OCI-LY7 (cell line): ENCODE measurements at regions not wholly inside any gene's neighbourhood (a gene's known extent, or its start where the extent isn't known, plus 50 kb on each side); places are given as distances from the start of the nearest gene placed in this dataset.

Experiments
- BruUV-seq: library from RNA; stranded (reverse); fragments of 400-500 nt; replicated peaks from 2 replicates; lab custom pipeline; 2021; lab: Mats Ljungman, UMichigan
- CTCF ChIA-PET: fragments of 300-600 bp; sonication (Branson Sonifier 250); formaldehyde crosslinking; loops from one replicate; lab custom pipeline; 2022; ENCODE audit warnings: antibody characterized with exemption; ENCODE audit not compliant: unreplicated experiment; lab: Charles Lee
- POLR2A ChIA-PET: fragments of 300-600 bp; sonication (Branson Sonifier 250); formaldehyde crosslinking; loops from one replicate; lab custom pipeline; 2022; ENCODE audit warnings: antibody characterized with exemption; lab: Charles Lee
- DNase-seq: peaks from one replicate; pipeline ENCODE4 v3.0.0-alpha.2; 2015; ENCODE audit warnings: low spot score
- H2AFZ ChIP-seq: fragments of 200-600 bp; sonication (generic), shearing (Covaris generic); 2 replicates; pipeline ENCODE4 v1.6.1; 2014; ENCODE audit warnings: mild to moderate bottlenecking, antibody characterized with exemption, low read length, moderate library complexity
- H3K27ac ChIP-seq: fragments of 200-600 bp; sonication (generic); 2 replicates; pipeline ENCODE4 v1.5.1; 2014; ENCODE audit warnings: mixed run types, low read depth, mild to moderate bottlenecking, moderate library complexity, low read length, inconsistent platforms; ENCODE audit not compliant: poor library complexity, severe bottlenecking
- H3K36me3 ChIP-seq: fragments of 200-600 bp; sonication (generic); 2 replicates; pipeline ENCODE4 v1.6.1; 2014; ENCODE audit warnings: mild to moderate bottlenecking, antibody characterized with exemption, low read length, moderate library complexity, mixed read lengths; ENCODE audit not compliant: insufficient read depth
- H3K4me1 ChIP-seq: fragments of 200-600 bp; sonication (generic); 2 replicates; pipeline ENCODE4 v1.5.1; 2014; ENCODE audit warnings: mild to moderate bottlenecking, low read length; ENCODE audit not compliant: insufficient read depth, poor library complexity, severe bottlenecking
- H3K4me2 ChIP-seq: fragments of 200-600 bp; sonication (generic); 2 replicates; pipeline ENCODE4 v1.6.1; 2014; ENCODE audit warnings: mild to moderate bottlenecking, low read length
- H3K4me3 ChIP-seq: fragments of 200-600 bp; sonication (generic); 2 replicates; pipeline ENCODE4 v1.5.1; 2014; ENCODE audit warnings: mild to moderate bottlenecking, low read depth, low read length; ENCODE audit not compliant: poor library complexity, severe bottlenecking
- H3K79me2 ChIP-seq: fragments of 200-600 bp; sonication (generic); 2 replicates; pipeline ENCODE4 v1.6.1; 2016; ENCODE audit warnings: low read depth, mild to moderate bottlenecking, low read length, moderate library complexity, mixed read lengths; ENCODE audit not compliant: insufficient read depth
- H3K9me2 ChIP-seq: fragments of 200-600 bp; sonication (generic); 2 replicates; pipeline ENCODE4 v1.6.1; 2016; ENCODE audit warnings: mild to moderate bottlenecking, low read length, mixed read lengths; ENCODE audit not compliant: insufficient read depth
- H3K9me3 ChIP-seq: fragments of 200-600 bp; sonication (generic); 2 replicates; pipeline ENCODE4 v1.6.1; 2014; ENCODE audit warnings: mild to moderate bottlenecking, mixed run types, low read length, mixed read lengths
- H4K20me1 ChIP-seq: fragments of 200-600 bp; sonication (generic); 2 replicates; pipeline ENCODE4 v1.6.1; 2014; ENCODE audit warnings: mild to moderate bottlenecking, antibody characterized with exemption, low read length, moderate library complexity, mixed read lengths; ENCODE audit not compliant: insufficient read depth
- EZH2phosphoT487 ChIP-seq: fragments of 200-600 bp; sonication (generic); IDR thresholded peaks from 2 replicates; pipeline ENCODE4 v1.6.1; 2018; ENCODE audit warnings: low read depth, borderline replicate concordance, mild to moderate bottlenecking, mixed run types, antibody characterized with exemption, low read length, moderate library complexity, mixed read lengths
- intact Hi-C: fragments of 100-400 bp; cut with micrococcal nuclease; formaldehyde crosslinking; loops from one replicate; pipeline ENCODE4 v1.10.0; 2022; ENCODE audit not compliant: unreplicated experiment
- TF ChIP-seq, protein P1 (sequence below): fragments of 200-600 bp; sonication (generic); conservative IDR thresholded peaks from 2 replicates; pipeline ENCODE4 v1.5.1; 2014; ENCODE audit warnings: mild to moderate bottlenecking, antibody characterized with exemption, low read length, moderate library complexity, mixed read lengths

DNA sequence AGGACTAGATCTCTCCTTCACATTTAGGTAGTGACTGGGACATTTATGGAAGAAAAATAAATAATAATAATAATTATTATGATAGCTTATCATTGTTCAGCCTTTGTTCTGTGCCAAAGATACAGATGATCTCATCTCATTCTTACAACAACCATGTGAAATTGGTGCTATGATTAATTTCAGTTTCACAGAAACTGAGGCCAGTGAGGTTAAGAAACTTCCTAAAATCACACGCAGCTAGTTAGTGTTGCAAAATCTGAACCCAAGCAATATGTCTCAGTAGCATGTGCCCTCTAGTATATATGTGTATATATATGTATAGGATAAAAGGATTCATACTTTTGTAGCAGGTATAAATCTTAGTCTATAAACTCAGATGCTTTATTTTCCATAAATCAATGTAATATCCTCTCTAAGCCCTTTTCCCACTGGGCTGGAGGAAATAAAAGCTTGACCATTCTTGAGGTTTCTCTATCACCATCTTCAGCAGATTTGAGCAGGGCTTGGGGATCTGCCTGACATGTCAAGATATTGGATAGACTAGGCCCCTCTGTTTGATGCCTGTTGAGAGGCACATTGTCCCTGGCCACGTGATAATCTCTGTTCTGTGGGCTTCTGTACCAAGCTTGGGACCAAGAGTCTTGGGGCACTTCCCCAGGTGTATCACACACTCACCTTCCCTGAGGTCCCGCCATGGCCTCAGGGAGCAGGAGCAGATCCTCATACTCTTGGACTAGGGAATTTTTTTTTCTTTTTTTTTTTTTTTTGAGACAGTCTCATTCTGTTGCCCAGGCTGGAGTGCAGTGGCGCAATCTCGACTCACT is 172.6 kb upstream of the NRP1 start:
- Histone ChIP-seq H2AFZ (no peak overlapping the region), H3K4me1 (no peaks in the 10 kb centered on the region), H4K20me1 (no peaks in the 10 kb centered on the region), H3K27ac (no peak overlapping the region), H3K9me2 (no peaks in the 10 kb centered on the region), H3K9me3 (no peaks in the 10 kb centered on the region), H3K79me2 (no peaks in the 10 kb centered on the region), H3K4me3 (no peak overlapping the region), H3K36me3 (no peaks in the 10 kb centered on the region), H3K4me2 (no peak overlapping the region)
- TF ChIP-seq, protein P1, sequence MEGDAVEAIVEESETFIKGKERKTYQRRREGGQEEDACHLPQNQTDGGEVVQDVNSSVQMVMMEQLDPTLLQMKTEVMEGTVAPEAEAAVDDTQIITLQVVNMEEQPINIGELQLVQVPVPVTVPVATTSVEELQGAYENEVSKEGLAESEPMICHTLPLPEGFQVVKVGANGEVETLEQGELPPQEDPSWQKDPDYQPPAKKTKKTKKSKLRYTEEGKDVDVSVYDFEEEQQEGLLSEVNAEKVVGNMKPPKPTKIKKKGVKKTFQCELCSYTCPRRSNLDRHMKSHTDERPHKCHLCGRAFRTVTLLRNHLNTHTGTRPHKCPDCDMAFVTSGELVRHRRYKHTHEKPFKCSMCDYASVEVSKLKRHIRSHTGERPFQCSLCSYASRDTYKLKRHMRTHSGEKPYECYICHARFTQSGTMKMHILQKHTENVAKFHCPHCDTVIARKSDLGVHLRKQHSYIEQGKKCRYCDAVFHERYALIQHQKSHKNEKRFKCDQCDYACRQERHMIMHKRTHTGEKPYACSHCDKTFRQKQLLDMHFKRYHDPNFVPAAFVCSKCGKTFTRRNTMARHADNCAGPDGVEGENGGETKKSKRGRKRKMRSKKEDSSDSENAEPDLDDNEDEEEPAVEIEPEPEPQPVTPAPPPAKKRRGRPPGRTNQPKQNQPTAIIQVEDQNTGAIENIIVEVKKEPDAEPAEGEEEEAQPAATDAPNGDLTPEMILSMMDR = no peak
- TF ChIP-seq EZH2phosphoT487 = no peak
- no TSS peak for BruUV-seq
- no peak for DNase-seq
- ChIA-PET POLR2A (interaction anchor here (1.4 kb wide), 1 partner anchor 9 kb away, joined by 3 read pairs; no protein-coding TSS in a partner anchor), CTCF (no interaction called here)
- intact Hi-C loops = no loop called here

DNA sequence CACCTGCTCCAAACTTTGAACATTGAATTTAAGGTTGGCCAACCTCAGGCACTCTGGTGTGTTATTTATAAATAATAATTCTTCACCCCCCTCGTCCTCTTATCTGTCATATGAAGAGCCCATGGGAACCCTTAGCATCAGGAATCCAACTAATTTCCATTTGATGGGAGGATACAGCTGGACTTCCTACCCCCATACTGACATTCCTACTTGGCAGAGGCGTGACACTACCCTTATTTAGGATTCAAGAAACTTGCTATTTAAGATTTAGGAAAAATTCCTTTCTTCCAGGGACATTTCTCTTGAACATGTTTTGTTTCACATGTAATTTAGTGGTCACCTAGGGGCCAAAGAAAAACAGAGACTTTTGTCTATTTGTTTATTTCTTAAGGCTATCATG is 171.9 kb upstream of the NRP1 start:
- H3K4me2 ChIP-seq = no peak overlapping the region
- TF ChIP-seq, protein P1 = no peak
- TF ChIP-seq EZH2phosphoT487 = no peak
- no peak overlapping the region for H3K4me3 ChIP-seq
- H3K79me2 ChIP-seq = no peaks in the 10 kb centered on the region
- POLR2A ChIA-PET = no interaction called here
- no peaks in the 10 kb centered on the region for H3K4me1 ChIP-seq
- no peak for DNase-seq
- H2AFZ ChIP-seq = no peak overlapping the region
- H3K36me3 ChIP-seq = no peaks in the 10 kb centered on the region
- intact Hi-C loops = no loop called here
- BruUV-seq = no TSS peak
- no peak overlapping the region for H3K27ac ChIP-seq
- H4K20me1 ChIP-seq = no peaks in the 10 kb centered on the region
- H3K9me3 ChIP-seq = no peaks in the 10 kb centered on the region
- CTCF ChIA-PET = no interaction called here
- no peaks in the 10 kb centered on the region for H3K9me2 ChIP-seq

DNA sequence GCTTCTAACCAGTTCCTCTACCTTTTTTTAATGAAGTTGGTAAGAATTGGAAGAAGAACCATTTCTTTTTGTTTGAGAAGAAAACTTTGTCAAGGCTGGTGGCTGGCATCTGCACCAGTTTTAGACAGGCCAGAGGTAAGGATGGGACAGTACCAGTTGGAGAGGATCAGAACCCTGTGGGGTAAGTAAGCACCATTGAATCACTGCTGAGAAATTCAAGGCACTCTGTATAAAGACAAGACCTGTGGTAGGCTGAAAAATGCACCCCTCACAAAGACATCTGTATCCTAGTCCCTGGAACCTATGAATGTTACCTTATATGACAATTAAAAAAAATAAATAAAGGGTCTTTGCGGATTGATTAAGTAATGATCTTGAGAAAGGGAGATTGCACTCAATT is 166.7 kb upstream of the NRP1 start:
- no TSS peak for BruUV-seq
- CTCF ChIA-PET = no interaction called here
- intact Hi-C loops = no loop called here

More for the DNA sequence above, 166.7 kb upstream of the NRP1 start:
- H3K9me3 ChIP-seq = no peaks in the 10 kb centered on the region
- no peaks in the 10 kb centered on the region for H3K4me1 ChIP-seq
- no peaks in the 10 kb centered on the region for H3K9me2 ChIP-seq
- H4K20me1 ChIP-seq = no peaks in the 10 kb centered on the region
- no peak overlapping the region for H3K4me3 ChIP-seq
- H3K79me2 ChIP-seq = no peaks in the 10 kb centered on the region
- POLR2A ChIA-PET = no interaction called here
- no peaks in the 10 kb centered on the region for H3K36me3 ChIP-seq
- no peak overlapping the region for H3K4me2 ChIP-seq
- TF ChIP-seq EZH2phosphoT487 = no peak
- TF ChIP-seq, protein P1 = no peak
- no peak overlapping the region for H3K27ac ChIP-seq
- no peak overlapping the region for H2AFZ ChIP-seq
- no peak for DNase-seq
